ENCODE measurements at regions not wholly inside any gene's neighbourhood (a gene's known extent, or its start where the extent isn't known, plus 50 kb on each side); places are given as distances from the start of the nearest gene placed in this dataset.

DNA sequence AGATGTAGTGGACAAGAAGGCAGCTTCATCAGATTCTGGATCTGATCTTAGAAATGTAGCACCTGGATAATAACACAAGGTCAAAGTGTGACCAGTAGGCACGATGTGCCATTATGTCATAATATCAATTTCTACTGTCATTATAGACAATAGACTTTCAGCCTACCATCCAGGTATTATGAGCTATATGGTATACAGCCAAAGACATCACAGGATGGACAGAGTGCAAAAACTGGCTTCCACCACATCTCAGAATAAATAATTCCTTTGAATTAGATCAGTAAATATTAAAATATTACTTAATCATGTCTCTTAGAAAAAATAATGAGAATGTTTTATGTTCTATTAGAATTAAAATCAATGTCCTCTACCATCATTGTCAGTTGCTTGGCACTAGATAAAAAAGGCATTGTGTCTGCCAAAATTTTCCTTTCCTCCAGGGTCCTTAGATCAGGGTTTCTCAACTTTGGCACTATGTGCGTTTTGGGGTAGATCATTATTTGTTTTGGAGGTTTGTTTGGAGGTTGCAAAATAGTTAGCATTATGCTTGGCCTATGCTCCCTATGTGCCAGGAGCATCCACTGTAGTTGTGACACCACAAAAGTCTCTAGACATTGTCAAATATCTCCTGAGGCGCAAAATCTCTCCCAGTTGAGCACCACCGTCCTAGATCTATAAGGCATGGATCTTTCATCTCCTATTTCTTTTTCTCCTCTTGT, 86.7 kb upstream of the NRIP1 start:
- TF ChIP-seq, protein P1, sequence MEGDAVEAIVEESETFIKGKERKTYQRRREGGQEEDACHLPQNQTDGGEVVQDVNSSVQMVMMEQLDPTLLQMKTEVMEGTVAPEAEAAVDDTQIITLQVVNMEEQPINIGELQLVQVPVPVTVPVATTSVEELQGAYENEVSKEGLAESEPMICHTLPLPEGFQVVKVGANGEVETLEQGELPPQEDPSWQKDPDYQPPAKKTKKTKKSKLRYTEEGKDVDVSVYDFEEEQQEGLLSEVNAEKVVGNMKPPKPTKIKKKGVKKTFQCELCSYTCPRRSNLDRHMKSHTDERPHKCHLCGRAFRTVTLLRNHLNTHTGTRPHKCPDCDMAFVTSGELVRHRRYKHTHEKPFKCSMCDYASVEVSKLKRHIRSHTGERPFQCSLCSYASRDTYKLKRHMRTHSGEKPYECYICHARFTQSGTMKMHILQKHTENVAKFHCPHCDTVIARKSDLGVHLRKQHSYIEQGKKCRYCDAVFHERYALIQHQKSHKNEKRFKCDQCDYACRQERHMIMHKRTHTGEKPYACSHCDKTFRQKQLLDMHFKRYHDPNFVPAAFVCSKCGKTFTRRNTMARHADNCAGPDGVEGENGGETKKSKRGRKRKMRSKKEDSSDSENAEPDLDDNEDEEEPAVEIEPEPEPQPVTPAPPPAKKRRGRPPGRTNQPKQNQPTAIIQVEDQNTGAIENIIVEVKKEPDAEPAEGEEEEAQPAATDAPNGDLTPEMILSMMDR (conservative IDR thresholded peaks at IDR 0.05) = no peak
- no peak for TF ChIP-seq ZFX (IDR thresholded peaks at IDR 0.05)
- no peak overlapping the region for H3K27ac ChIP-seq

DNA sequence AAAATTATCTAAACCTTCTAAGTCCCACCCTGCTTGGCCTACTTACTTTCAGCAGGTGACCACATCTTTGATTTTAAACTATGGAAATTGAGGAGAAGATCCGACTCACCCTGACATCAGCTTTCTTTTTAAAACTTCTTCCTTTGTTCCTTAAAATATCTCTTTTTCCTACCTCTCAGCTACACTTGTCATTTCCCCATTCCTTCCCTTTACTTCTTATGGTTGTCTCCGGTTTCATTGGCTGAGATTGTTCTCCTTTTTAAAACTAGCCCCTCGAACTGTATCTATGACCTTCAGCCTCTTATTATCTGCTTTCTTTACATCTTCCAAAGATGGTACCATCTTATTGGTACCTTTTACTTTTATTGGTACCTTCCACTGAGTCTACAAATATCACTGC, 87.8 kb upstream of the NRIP1 start:
- TF ChIP-seq, protein P1 (conservative IDR thresholded peaks at IDR 0.05) = no peak
- no peak for TF ChIP-seq ZFX (IDR thresholded peaks at IDR 0.05)
- no peak overlapping the region for H3K27ac ChIP-seq

- TF ChIP-seq ZFX (IDR thresholded peaks at IDR 0.05) = no peak
- TF ChIP-seq, protein P1 (conservative IDR thresholded peaks at IDR 0.05) = no peak
- H3K27ac ChIP-seq = no peak overlapping the region
Observed at GRCh38 chr21:15159382-15160020, 94.7 kb upstream of the NRIP1 start.

DNA sequence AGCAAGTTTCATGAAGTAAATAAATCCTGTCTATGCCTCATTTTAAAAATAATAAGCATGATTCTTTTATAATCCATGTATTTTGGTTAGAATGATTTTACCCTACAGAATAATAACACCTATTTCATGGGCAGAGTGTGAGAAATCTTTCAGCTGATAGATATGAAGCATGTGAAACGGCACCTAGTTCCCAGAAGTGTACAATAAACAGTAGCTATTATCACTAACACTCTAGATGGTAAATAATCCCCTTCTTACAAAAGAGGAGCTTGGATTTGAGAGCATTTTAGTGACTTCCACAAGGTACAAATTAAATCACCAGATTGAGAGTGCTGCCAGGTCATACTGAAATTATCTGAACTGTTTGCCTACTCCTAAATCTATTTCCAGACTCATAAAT, 95.3 kb upstream of the NRIP1 start:
- TF ChIP-seq ZFX (IDR thresholded peaks at IDR 0.05) = no peak
- no peak overlapping the region for H3K27ac ChIP-seq

GRCh38 chr21:15162921-15163320, 98.1 kb upstream of the NRIP1 start:
- TF ChIP-seq, protein P1 (conservative IDR thresholded peaks at IDR 0.05) = no peak
- no peak for TF ChIP-seq ZFX (IDR thresholded peaks at IDR 0.05)
- no peak overlapping the region for H3K27ac ChIP-seq

DNA sequence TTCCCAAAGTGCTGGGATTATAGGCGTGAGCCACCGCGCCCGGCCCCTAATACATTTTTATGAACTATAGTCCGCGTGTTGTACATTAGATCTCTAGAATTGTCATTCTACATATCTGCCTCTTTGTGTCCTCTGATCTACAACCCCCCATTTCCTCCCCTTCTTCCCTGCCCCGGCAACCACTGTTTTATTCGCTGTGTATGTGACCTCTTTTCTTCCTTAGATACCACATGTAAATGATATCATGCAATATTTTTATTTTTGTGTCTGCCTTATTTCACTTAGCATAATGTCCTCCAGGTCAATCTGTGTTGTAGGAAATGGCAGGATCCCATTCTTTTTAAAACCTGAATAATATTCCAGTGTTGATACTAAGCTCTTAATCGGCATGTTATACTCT, 99.5 kb upstream of the NRIP1 start:
- TF ChIP-seq, protein P1 (conservative IDR thresholded peaks at IDR 0.05) = no peak
- TF ChIP-seq ZFX (IDR thresholded peaks at IDR 0.05) = no peak

DNA sequence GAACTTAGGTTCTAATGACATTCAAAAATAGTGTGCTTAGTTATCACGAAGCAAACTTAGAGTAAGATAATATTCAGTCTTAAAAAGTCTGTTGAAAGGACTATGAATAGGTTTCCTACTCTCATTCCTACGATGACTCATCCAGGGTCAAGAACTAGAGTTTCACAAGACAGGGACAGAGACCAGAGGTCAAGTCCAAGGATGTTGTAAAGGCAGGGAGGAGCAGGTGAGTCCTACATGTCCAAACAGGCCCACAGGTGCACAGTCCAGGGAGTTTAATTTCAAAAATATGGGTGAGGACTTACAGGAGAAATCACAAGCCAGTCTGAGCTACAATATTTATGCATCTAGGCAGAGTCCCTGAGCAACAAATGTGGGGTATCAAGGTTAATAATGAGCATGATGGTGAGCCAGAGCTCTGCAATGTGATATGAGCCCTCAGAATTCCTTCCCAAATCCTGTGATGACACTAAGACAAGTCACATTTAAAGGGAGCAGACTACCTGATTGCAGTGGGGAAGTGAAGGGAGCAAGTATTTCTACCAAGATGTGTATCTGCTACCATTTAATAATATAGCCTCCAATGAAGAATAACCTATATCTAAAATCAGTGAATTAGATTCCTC, 100.0 kb upstream of the NRIP1 start:
- no peak for TF ChIP-seq ZFX (IDR thresholded peaks at IDR 0.05)
- TF ChIP-seq, protein P1 (conservative IDR thresholded peaks at IDR 0.05) = no peak
- no peak overlapping the region for H3K27ac ChIP-seq

More for the DNA sequence above, 99.5 kb upstream of the NRIP1 start:
- H3K27ac ChIP-seq = no peak overlapping the region

Data from C4-2B (cell line).